Thyroid gland (tissue), 4 donors: ENCODE measurements at regions not wholly inside any gene's neighbourhood (a gene's known extent, or its start where the extent isn't known, plus 50 kb on each side); places are given as distances from the start of the nearest gene placed in this dataset.
"Not testable (repeated sequence)": the region's sequence is repeated elsewhere in the genome, so short reads cannot be mapped to it uniquely, and the experiment has no call there.

Experiments
- DNase-seq, 2 donors: peaks; one replicate each; pipeline ENCODE4 v3.0.0-alpha.2; 2019
- H3K27ac ChIP-seq, 3 donors: fragments of 200-600 bp; sonication (generic); 1 replicate in 2 of 3; 2 replicates in 1 of 3; pipeline ENCODE4 v1.5.1; 2016 to 2019; ENCODE audit warnings: mild to moderate bottlenecking in 1 of 3, moderate library complexity in 1 of 3
- H3K27me3 ChIP-seq: fragments of 200-600 bp; sonication (generic); one replicate; pipeline ENCODE4 v1.5.1; 2019
- H3K36me3 ChIP-seq, 2 donors: fragments of 200-600 bp; sonication (generic); one replicate each; pipeline ENCODE4 v1.5.1; 2016 to 2019
- H3K4me1 ChIP-seq, 2 donors: fragments of 200-600 bp; sonication (generic); one replicate each; pipeline ENCODE4 v1.5.1; 2017 to 2019
- H3K4me3 ChIP-seq, 3 donors: fragments of 200-600 bp; sonication (generic); replicated peaks in 1 of 3; 1 replicate in 2 of 3; 2 replicates in 1 of 3; pipeline ENCODE4 v1.5.1; 2016; ENCODE audit warnings: mild to moderate bottlenecking in 1 of 3
- H3K9me3 ChIP-seq: fragments of 200-600 bp; sonication (generic); one replicate; pipeline ENCODE4 v1.5.1; 2017
- POLR2A ChIP-seq, 2 donors: fragments of 450-650 bp; IDR thresholded peaks; one replicate each; pipeline ENCODE4 v1.6.1; 2017; ENCODE audit warnings: antibody characterized with exemption in 2 of 2, mild to moderate bottlenecking in 2 of 2, moderate library complexity in 1 of 2
- WGBS, 2 donors: methylation state at CpG; one replicate each; pipeline ENCODE4 v1.1.5; 2017; 5-methylcytosine and 5-hydroxymethylcytosine counted together
- intact Hi-C: fragments of 100-400 bp; cut with DNase I; formaldehyde crosslinking; loops from one replicate; pipeline ENCODE4 v1.15.1; 2023
- TF ChIP-seq, protein P1 (sequence below), 6 experiments: fragments of 200-600 bp in 3 of 6; fragments of 450-650 bp in 3 of 6; sonication (generic) in 3 of 6; IDR thresholded peaks; one replicate each; pipeline ENCODE4 v1.5.1; 2016 to 2019; ENCODE audit warnings: antibody characterized with exemption in 6 of 6, mild to moderate bottlenecking in 2 of 6, inconsistent platforms in 1 of 6, moderate library complexity in 1 of 6

DNA sequence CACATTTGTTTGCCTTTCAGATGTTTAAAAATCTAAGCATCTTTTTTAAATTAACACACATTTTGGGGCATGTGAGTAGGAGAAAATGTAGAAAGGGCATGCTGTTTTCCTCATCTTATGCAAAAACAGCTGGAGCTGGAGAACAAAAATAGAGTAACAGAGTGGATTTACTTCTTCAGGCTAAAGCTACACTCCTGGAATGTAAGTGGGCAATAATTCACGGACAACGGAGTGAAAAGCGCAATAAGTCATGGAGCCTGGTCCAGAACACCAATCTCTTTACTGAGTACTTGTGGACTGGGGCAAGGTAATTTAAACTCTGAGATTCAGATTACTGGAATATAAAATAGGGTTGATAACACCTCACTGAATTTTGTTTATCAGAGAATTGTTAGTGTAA lies 1018.8 kb upstream of the HS3ST1 start:
- Histone ChIP-seq H3K9me3 (no peaks in the 10 kb centered on the region), H3K27me3 (no peaks in the 10 kb centered on the region), H3K4me1 (no peaks in the 10 kb centered on the region), H3K4me3 (no peak overlapping the region), H3K36me3 (no peaks in the 10 kb centered on the region), H3K27ac (no peak overlapping the region)
- intact Hi-C loops = no loop called here
- 56 to 62% methylated on average over 3 of the region's 3 CpGs for WGBS, 2 donors
- DNase-seq = no peak
- TF ChIP-seq POLR2A (IDR thresholded peaks at IDR 0.05) = no peak
- TF ChIP-seq, protein P1, sequence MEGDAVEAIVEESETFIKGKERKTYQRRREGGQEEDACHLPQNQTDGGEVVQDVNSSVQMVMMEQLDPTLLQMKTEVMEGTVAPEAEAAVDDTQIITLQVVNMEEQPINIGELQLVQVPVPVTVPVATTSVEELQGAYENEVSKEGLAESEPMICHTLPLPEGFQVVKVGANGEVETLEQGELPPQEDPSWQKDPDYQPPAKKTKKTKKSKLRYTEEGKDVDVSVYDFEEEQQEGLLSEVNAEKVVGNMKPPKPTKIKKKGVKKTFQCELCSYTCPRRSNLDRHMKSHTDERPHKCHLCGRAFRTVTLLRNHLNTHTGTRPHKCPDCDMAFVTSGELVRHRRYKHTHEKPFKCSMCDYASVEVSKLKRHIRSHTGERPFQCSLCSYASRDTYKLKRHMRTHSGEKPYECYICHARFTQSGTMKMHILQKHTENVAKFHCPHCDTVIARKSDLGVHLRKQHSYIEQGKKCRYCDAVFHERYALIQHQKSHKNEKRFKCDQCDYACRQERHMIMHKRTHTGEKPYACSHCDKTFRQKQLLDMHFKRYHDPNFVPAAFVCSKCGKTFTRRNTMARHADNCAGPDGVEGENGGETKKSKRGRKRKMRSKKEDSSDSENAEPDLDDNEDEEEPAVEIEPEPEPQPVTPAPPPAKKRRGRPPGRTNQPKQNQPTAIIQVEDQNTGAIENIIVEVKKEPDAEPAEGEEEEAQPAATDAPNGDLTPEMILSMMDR (IDR thresholded peaks at IDR 0.05) = no peak

DNA sequence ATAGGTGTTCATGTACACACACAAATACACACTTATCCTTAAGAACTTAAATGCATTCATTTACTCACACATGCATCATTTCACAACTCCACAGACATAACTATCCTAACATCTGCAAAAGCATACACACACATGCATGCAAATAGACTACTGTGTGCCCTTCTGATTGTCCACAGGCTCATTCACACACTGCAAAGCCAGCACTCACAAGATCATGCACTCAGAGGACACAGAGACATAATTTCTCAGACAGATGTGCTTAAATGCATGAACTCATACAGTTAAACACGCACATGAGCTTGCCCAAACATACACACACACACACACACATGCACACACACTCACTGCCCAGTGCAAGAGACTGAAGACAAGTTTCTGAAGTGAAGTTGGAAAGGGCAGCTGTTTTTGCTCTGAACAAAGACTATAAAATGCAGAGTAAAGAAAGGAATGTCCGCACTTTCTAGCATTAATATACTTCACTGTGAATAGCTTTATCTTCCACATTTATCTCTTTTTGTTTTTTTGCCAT lies 1018.0 kb upstream of the HS3ST1 start:
- H3K4me1 ChIP-seq = no peaks in the 10 kb centered on the region
- no peak overlapping the region for H3K27ac ChIP-seq
- no peaks in the 10 kb centered on the region for H3K9me3 ChIP-seq
- no peak for DNase-seq
- no peaks in the 10 kb centered on the region for H3K27me3 ChIP-seq
- TF ChIP-seq, protein P1 (IDR thresholded peaks at IDR 0.05) = no peak
- TF ChIP-seq POLR2A (IDR thresholded peaks at IDR 0.05) = no peak
- 55 to 60% methylated on average over 2 of the region's 2 CpGs for WGBS, 2 donors
- H3K36me3 ChIP-seq = no peaks in the 10 kb centered on the region
- intact Hi-C loops = no loop called here
- H3K4me3 ChIP-seq = no peak overlapping the region

GRCh38 chr4:12446256-12446655 lies 1017.6 kb upstream of the HS3ST1 start:
- Histone ChIP-seq H3K27ac (no peak overlapping the region), H3K9me3 (no peaks in the 10 kb centered on the region), H3K4me3 (no peak overlapping the region), H3K4me1 (no peaks in the 10 kb centered on the region), H3K27me3 (no peaks in the 10 kb centered on the region), H3K36me3 (no peaks in the 10 kb centered on the region)
- WGBS, 2 donors = 55 to 65% methylated on average over 5 of the region's 5 CpGs
- intact Hi-C loops = no loop called here
- TF ChIP-seq, protein P1 (IDR thresholded peaks at IDR 0.05) = no peak
- TF ChIP-seq POLR2A (IDR thresholded peaks at IDR 0.05) = no peak
- DNase-seq = no peak

- intact Hi-C loops = no loop called here
Observed at GRCh38 chr4:12445711-12446235, 1017.1 kb upstream of the HS3ST1 start.

DNA sequence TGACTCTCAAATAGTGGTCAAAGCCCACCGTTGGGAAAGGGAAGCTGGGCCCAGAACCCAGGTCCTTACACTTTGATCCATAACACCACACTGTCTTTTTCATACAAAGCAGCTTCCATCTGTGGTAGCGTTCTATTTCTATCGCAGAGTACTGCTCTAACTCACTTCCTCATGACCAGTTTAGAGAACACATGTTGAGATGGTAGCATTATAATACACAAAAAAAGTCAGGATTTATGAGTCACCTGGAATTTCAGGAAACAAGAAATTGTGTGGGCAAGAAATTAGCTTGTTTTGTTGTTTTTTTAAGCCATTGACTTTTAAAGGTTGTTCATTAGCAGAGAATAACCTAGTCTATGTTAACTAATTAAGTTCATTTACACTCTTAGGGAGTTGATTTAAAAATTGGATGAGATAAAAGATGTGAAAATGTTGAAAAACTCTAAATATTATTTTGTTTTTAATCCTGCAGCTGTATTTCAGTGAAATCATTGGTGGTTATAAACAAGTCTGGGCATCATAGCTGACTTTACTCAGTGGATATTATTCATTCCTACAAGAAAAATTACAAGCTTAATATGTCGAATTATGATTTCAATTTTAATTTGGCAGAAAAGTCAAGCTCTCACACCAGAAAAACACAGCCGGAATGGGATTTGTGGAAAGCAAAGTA lies 1011.1 kb upstream of the HS3ST1 start:
- TF ChIP-seq, protein P1 (IDR thresholded peaks at IDR 0.05) = no peak
- no peak for TF ChIP-seq POLR2A (IDR thresholded peaks at IDR 0.05)
- Histone ChIP-seq H3K27ac (no peak overlapping the region), H3K4me3 (no peak overlapping the region), H3K27me3 (no peaks in the 10 kb centered on the region), H3K36me3 (no peaks in the 10 kb centered on the region), H3K4me1 (no peaks in the 10 kb centered on the region), H3K9me3 (no peaks in the 10 kb centered on the region)
- no peak for DNase-seq
- intact Hi-C loops = no loop called here
- WGBS, 2 donors = 81 to 83% methylated on average over 5 of the region's 5 CpGs

More at GRCh38 chr4:12445711-12446235, 1017.1 kb upstream of the HS3ST1 start:
- TF ChIP-seq, protein P1 (IDR thresholded peaks at IDR 0.05) = no peak
- TF ChIP-seq POLR2A (IDR thresholded peaks at IDR 0.05) = no peak
- 59 to 62% methylated on average over 4 of the region's 4 CpGs for WGBS, 2 donors
- Histone ChIP-seq H3K4me1 (no peaks in the 10 kb centered on the region), H3K27ac (no peak overlapping the region), H3K27me3 (no peaks in the 10 kb centered on the region), H3K4me3 (no peak overlapping the region), H3K9me3 (no peaks in the 10 kb centered on the region), H3K36me3 (no peaks in the 10 kb centered on the region)
- no peak for DNase-seq

DNA sequence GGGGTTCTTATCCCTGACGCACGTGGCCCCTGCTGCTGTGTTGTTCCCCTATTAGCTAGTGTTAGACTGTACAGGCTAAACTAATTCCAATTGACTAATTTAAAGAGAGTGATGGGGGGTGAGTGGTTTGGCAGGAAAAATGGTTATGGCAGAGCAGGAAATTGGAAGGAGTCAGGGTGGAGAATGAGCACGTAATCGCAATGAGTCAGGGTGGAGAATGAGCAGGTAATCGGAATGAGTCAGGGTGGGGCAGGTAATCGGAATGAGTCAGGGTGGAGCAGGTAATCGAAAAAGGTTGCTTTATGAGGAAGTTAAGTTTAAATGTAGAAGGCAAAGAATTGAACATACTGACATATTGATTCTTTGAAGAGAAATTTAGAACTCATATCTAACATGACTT lies 1002.6 kb upstream of the HS3ST1 start:
- H3K4me1 ChIP-seq, H3K27ac ChIP-seq, intact Hi-C loops, H3K4me3 ChIP-seq, H3K9me3 ChIP-seq, DNase-seq, H3K36me3 ChIP-seq, H3K27me3 ChIP-seq: not testable (repeated sequence)
- 87 to 93% methylated on average over 7 of the region's 7 CpGs for WGBS, 2 donors
